Fibroblast of skin of right biceps (primary cell): ENCODE measurements at regions not wholly inside any gene's neighbourhood (a gene's known extent, or its start where the extent isn't known, plus 50 kb on each side); places are given as distances from the start of the nearest gene placed in this dataset.
"Not testable (repeated sequence)": the region's sequence is repeated elsewhere in the genome, so short reads cannot be mapped to it uniquely, and the experiment has no call there.

Experiments used
- DNase-seq: peaks from one replicate; pipeline ENCODE4 v3.0.0-alpha.2; 2013

- peak; percentile 69 for DNase-seq
These were observed 133.4 kb downstream of the TPRA1 start for GRCh38 chr3:127457094-127457475.

GRCh38 chr3:127456471-127457093 lies 134.0 kb downstream of the TPRA1 start:
- peak; percentile 70 for DNase-seq

- DNase-seq: peak; percentile 68
These were observed 134.7 kb downstream of the TPRA1 start for GRCh38 chr3:127455541-127456450.

GRCh38 chr3:127454968-127455367 lies 135.6 kb downstream of the TPRA1 start:
- no peak for DNase-seq

GRCh38 chr3:127454051-127454450 lies 136.5 kb downstream of the TPRA1 start:
- no peak for DNase-seq

GRCh38 chr3:127452321-127452821 lies 138.2 kb downstream of the TPRA1 start:
- no peak for DNase-seq

GRCh38 chr3:127451321-127451720 lies 139.2 kb downstream of the TPRA1 start:
- no peak for DNase-seq

DNA sequence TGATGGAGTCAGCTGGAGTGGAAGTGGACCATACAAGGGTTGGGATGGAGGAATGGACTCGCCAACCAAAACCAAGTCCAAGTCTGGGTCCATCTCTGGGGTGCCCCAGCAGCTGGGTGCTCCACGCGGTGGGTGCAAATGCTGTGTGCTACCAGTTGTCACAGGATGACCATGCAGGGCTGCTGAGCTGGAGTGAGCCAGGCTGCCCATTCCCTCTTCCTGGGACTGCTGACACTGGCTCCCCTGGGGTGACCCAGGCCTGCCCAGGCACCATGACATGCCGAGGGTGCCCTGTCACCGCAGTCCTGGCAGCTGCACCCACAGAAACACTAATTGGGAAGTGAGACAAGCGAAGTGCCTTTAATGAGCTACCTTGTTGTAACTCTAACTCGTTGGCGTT lies 140.2 kb downstream of the TPRA1 start:
- DNase-seq: no peak

GRCh38 chr3:127449486-127450212 lies 140.9 kb downstream of the TPRA1 start:
- DNase-seq: no peak

DNA sequence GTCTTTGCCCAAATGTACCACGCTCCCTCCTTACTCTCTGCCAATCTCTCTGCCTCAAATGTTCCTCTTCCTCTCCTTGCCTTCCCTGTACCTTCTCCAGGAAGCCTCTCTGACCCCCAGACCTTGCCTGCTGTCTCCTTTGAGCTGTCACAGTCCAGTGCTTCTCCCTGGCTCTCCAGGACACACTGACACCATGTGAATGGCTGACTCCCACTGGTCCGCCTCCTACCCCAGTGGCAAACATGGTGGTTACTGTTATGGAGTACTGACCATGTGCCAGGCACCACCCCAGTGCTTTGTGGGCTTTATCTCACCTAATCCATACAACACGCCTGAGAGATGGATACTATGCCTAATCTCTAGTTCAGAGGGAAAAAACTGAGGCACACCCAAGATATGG lies 141.9 kb downstream of the TPRA1 start:
- DNase-seq: no peak

DNA sequence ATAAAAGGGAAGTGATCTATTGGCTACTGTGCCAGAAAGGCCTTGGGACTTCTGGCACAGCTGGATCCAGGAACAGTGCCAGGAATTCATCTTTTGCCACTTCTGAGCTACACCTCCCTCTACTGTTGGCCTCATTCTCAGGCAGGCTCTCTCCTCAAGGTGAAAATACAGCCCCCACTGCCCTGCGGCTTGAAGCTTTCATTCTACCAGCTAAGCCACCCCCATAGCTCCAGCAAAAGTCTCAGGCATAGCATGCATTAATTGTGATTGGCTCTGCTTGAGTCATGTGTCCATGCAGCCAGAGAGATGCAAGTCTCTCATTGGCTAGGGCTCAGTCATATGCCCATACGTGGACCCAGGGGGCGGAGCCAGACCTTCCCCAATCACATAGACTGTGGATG lies 142.4 kb downstream of the TPRA1 start:
- DNase-seq: no peak

GRCh38 chr3:127446756-127447155 lies 143.8 kb downstream of the TPRA1 start:
- no peak for DNase-seq

- no peak for DNase-seq
These were observed 144.8 kb downstream of the TPRA1 start for GRCh38 chr3:127445581-127446343.

GRCh38 chr3:127444761-127445160 lies 145.8 kb downstream of the TPRA1 start:
- DNase-seq: no peak

GRCh38 chr3:127443581-127444375 lies 146.8 kb downstream of the TPRA1 start:
- no peak for DNase-seq

GRCh38 chr3:127442506-127442905 lies 148.0 kb downstream of the TPRA1 start:
- DNase-seq: no peak

DNA sequence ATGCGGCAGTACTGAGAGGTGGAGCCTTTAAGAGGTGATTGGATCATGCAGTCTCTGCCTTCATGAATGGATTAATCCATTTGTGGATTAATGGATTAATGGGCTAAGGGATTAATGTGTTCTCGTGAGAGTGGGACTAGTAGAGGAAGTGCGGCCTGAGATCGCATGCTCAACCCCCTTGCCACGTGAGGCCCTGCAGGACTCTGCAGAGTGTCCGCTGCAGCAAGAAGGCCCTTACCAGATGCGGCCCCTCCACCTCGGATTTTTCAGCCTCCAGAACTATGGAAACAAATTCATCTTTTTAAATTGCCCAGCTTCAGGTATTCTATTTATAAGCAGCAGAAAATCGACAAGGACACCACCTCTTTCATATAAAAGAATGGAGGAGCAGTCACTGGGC lies 148.8 kb downstream of the TPRA1 start:
- no peak for DNase-seq

GRCh38 chr3:127440384-127440783 lies 150.1 kb downstream of the TPRA1 start:
- no peak for DNase-seq

DNA sequence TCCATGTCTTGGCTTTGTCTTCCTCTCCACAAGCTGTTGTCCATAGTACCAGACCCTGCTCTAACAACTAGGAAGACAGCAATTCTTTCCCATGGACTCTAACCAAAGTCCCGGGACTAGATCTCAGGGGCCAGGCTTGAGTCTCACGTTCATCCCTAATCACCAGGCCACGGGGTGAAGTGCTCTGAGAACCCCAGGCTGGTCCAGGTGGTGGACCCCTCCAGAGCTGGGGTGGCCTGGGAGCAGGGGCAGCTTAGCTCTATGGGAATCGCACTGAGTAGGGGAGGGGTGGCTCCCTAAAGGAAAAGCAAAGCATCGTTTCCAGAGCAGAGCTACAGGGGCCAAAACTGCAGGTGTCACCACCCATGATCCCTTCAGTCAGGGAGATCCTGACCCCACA lies 150.9 kb downstream of the TPRA1 start:
- DNase-seq: no peak

- no peak for DNase-seq
These were observed 151.1 kb upstream of the PRR20G start for GRCh38 chr3:127438951-127439350.

GRCh38 chr3:127438371-127438770 lies 150.5 kb upstream of the PRR20G start:
- no peak for DNase-seq

DNA sequence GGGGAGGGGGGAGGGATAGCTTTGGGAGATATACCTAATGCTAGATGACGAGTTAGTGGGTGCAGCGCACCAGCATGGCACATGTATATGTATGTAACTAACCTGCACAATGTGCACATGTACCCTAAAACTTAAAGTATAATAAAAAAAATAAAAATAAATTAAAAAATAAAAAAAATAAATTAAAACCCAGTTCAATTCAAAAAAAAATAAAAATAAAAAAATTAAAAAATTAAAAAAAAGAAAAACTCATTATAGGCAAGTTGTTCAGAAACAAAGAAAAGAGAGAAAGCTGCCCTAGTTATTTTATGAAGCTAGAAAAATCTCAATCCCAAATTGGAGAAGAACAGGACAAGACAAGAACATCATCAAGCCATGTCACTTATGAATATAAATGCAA lies 147.5 kb upstream of the PRR20G start:
- DNase-seq: not testable (repeated sequence)
